H1 (cell line): ENCODE measurements at regions not wholly inside any gene's neighbourhood (a gene's known extent, or its start where the extent isn't known, plus 50 kb on each side); places are given as distances from the start of the nearest gene placed in this dataset.

ENCODE experiments used
- HDAC6 ChIP-seq: IDR thresholded peaks from one replicate; pipeline ENCODE4 v1.7.1; 2012; ENCODE audit warnings: low read depth, mild to moderate bottlenecking, inconsistent platforms, low read length, moderate library complexity
- TAF7 ChIP-seq: optimal IDR thresholded peaks from 2 replicates; pipeline ENCODE3; 2011; ENCODE audit warnings: low read depth, mild to moderate bottlenecking, inconsistent platforms, low read length, moderate library complexity, borderline replicate concordance

DNA sequence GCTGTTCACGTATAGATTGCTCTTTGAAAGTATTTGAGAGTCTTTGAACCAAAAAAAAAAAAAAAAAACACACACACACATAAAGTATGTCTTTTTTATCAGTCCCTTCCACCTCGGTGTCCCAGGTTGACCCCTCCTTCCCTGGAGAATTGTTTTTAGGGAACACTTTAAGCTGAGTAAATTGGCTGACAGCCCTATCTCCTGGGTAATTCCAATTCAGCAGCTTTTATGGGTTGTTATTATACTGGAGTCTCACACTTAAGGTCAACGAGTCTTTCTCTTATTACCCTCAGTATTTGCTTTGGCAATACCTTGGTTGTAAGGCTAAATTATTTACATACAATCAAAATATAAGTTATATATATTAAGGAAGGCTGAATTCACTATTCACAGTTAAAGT lies 69.4 kb downstream of the SLC30A10 start (continued):
- TF ChIP-seq TAF7 (no peak), HDAC6 (no peak)
- TF ChIP-seq, all 59 proteins: peak for 0
